ENCODE measurements at regions not wholly inside any gene's neighbourhood (a gene's known extent, or its start where the extent isn't known, plus 50 kb on each side); places are given as distances from the start of the nearest gene placed in this dataset.

DNA sequence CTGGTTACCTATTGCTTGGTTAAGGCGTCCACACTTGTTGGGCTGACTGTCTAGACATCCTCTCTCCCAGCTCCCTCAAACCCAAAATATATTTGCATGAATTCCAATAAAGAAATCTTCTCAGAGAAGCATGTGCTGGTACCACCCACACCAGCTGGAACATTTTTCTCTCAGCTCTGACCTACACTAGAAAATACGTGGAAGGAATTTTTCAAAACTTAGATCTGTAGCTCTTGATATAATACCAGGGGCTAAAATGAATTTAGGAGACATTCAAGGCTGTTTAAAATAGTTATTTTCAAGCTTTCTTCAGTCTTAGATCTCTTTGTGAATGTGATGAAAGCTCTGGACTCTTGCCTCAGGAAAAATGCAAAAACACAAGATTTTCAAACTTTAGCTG is 590.4 kb downstream of the PDCD6IP start:
- H3K27me3 ChIP-seq: no peaks in the 10 kb centered on the region
- H3K4me3 ChIP-seq (ENCODE audit: low read depth, low read length): no peak overlapping the region
- TF ChIP-seq, protein P1, sequence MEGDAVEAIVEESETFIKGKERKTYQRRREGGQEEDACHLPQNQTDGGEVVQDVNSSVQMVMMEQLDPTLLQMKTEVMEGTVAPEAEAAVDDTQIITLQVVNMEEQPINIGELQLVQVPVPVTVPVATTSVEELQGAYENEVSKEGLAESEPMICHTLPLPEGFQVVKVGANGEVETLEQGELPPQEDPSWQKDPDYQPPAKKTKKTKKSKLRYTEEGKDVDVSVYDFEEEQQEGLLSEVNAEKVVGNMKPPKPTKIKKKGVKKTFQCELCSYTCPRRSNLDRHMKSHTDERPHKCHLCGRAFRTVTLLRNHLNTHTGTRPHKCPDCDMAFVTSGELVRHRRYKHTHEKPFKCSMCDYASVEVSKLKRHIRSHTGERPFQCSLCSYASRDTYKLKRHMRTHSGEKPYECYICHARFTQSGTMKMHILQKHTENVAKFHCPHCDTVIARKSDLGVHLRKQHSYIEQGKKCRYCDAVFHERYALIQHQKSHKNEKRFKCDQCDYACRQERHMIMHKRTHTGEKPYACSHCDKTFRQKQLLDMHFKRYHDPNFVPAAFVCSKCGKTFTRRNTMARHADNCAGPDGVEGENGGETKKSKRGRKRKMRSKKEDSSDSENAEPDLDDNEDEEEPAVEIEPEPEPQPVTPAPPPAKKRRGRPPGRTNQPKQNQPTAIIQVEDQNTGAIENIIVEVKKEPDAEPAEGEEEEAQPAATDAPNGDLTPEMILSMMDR (IDR thresholded peaks at IDR 0.05; ENCODE audit: low read depth, low read length): no peak
- H3K36me3 ChIP-seq: no peaks in the 10 kb centered on the region
- no peak for DNase-seq
- H3K9me3 ChIP-seq: no peaks in the 10 kb centered on the region
- H3K4me1 ChIP-seq: no peaks in the 10 kb centered on the region

DNA sequence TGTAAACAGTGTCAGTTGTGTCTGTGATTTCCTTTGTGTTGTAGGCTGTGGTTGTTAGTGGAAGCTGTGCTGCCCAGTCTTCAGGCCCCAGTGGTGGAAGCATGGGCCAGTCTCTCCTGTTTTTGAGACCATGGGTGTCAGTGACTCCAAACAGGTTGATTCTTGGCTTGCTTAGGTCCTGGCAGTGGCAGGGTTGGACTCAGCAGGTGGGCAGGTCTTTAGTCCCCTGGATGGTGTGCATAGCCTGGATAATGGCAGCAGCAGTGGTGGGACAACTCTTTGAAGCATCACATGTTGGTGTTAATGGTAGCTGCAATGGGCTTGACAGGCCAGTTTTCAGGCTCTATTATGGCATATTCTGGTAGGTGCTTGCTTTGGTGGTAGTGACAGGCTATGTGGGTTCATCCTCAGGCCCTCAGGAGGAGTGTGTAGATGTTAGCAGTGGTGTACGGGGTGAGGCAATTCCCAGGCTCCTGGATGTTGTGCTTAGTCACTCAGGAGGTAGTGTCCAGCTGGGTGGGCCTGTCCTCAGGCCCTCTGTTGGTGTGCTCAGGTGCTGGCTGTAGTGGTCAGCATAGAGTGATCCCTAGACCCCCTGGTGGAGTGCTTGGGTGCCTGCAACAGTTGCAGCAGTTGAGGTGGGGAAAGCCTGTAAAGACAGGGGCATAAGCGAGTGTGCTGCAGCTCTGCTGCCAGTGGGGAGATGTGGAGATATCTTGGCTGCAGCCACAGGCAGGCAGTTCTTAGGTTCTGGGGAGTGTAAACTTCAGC is 596.7 kb downstream of the PDCD6IP start:
- TF ChIP-seq, protein P1 (IDR thresholded peaks at IDR 0.05; ENCODE audit: low read depth, low read length): no peak
- no peak for DNase-seq

DNA sequence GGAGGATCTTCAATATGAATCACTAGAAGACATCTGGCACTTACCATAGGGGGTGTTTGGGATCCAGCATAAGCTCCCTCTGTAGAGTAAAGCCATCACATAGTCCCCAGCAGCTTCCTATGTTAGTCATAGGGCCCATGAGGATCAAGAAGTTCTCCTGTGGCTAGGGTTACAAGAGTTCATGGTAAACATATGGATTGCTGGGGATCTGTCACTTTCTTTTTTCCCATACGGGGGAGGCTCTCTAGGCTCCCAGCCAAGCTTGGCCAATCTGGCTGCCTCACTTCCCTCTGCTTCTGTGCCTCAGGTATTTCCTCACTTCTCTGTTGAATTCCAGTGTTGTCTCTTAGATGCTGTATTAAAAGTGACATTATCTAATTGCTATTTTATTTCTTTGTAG is 597.9 kb downstream of the PDCD6IP start:
- H3K27me3 ChIP-seq: no peaks in the 10 kb centered on the region
- H3K4me1 ChIP-seq: no peaks in the 10 kb centered on the region
- H3K4me3 ChIP-seq (ENCODE audit: low read depth, low read length): no peak overlapping the region
- TF ChIP-seq, protein P1 (IDR thresholded peaks at IDR 0.05; ENCODE audit: low read depth, low read length): no peak
- no peaks in the 10 kb centered on the region for H3K9me3 ChIP-seq
- no peak for DNase-seq
- H3K36me3 ChIP-seq: no peaks in the 10 kb centered on the region

More for the DNA sequence above, 596.7 kb downstream of the PDCD6IP start:
- Histone ChIP-seq H3K27me3 (no peaks in the 10 kb centered on the region), H3K9me3 (no peaks in the 10 kb centered on the region), H3K4me3 (ENCODE audit: low read depth, low read length) (no peak overlapping the region), H3K36me3 (no peaks in the 10 kb centered on the region), H3K4me1 (no peaks in the 10 kb centered on the region)

DNA sequence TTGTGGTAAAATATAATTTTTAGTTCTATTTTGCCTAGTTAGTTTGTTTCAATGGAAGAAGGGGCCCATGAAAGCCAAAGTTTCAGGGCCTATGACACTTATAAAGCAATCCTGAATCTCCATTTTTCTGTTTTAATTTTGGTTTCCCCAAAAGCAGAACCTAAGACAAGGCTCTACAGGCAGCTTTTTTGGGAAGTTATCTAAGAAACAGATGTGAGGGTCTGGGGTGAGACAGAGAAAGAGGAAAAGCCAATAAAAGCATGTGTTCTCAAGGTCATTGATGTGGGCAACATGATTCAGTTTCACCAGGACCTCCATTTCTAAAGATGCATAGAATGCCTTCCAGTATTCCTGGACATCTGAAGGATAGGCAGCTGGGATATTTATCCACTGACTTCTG is 598.5 kb downstream of the PDCD6IP start:
- Histone ChIP-seq H3K4me1 (no peaks in the 10 kb centered on the region), H3K36me3 (no peaks in the 10 kb centered on the region), H3K9me3 (no peaks in the 10 kb centered on the region), H3K4me3 (ENCODE audit: low read depth, low read length) (no peak overlapping the region), H3K27me3 (no peaks in the 10 kb centered on the region)
- TF ChIP-seq, protein P1 (IDR thresholded peaks at IDR 0.05; ENCODE audit: low read depth, low read length): no peak
- no peak for DNase-seq

DNA sequence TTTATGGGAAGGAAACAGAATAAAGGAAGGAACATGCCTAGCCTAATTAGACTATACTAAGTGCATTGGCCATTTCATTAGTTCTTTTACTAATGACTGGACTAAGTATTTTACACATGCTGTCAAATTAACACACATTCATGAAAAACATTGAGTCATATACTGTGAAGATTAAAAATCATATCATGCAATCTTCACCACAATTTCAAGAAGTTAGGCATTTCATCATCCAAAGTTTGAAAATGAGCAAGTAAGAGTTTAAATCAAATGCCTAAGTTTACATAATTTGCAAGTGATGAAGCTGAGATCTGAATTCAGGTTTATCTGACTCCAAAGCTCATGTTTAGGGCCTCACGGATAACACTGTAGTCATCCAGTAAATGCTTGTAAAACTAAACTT is 601.0 kb downstream of the PDCD6IP start:
- DNase-seq: no peak
- H3K9me3 ChIP-seq: no peaks in the 10 kb centered on the region
- TF ChIP-seq, protein P1 (IDR thresholded peaks at IDR 0.05; ENCODE audit: low read depth, low read length): no peak
- H3K4me3 ChIP-seq (ENCODE audit: low read depth, low read length): no peak overlapping the region
- H3K4me1 ChIP-seq: no peaks in the 10 kb centered on the region
- H3K27me3 ChIP-seq: no peaks in the 10 kb centered on the region
- H3K36me3 ChIP-seq: no peaks in the 10 kb centered on the region

DNA sequence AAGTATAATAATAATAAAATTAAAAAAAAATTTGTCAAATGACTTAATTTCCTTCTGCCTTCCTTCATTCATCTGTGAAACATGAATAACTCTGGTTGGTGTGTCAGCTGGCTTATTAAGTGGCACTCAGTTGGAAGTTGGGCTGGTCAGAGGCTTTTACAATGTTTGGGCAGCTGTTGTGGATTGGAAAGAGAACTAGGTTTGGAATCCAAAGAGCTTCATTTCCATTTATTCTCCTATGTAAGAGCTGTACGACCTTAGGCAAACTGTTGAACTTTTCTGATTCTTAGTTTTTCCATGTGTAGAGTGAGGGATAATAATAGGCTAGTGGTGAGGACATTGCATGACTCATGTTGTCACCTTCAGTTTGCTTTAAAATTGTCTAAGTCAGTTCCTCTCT is 606.7 kb downstream of the PDCD6IP start:
- Histone ChIP-seq H3K4me3 (ENCODE audit: low read depth, low read length) (no peak overlapping the region), H3K27me3 (no peaks in the 10 kb centered on the region), H3K36me3 (no peaks in the 10 kb centered on the region), H3K9me3 (no peaks in the 10 kb centered on the region), H3K4me1 (no peaks in the 10 kb centered on the region)
- TF ChIP-seq, protein P1 (IDR thresholded peaks at IDR 0.05; ENCODE audit: low read depth, low read length): no peak
- DNase-seq: no peak

All from BE2C (cell line).